H1 (cell line): ENCODE measurements at regions not wholly inside any gene's neighbourhood (a gene's known extent, or its start where the extent isn't known, plus 50 kb on each side); places are given as distances from the start of the nearest gene placed in this dataset.

Source experiments
- CTCF ChIA-PET: fragments of 300-600 bp; sonication (Branson Sonifier 250); formaldehyde crosslinking; loops from one replicate; lab custom pipeline; 2021; ENCODE audit not compliant: partially characterized antibody; lab: Charles Lee
- POLR2A ChIA-PET: fragments of 300-600 bp; sonication (Branson Sonifier 250); formaldehyde crosslinking; loops from one replicate; lab custom pipeline; 2021; ENCODE audit warnings: inconsistent platforms; ENCODE audit not compliant: partially characterized antibody; lab: Charles Lee
- DNase-seq, 2 experiments: peaks; one replicate each; pipeline versions ENCODE4 v3.0.0 to v3.0.0-alpha.2; 2010 to 2022; ENCODE audit warnings: low spot score in 2 of 2, low read depth in 1 of 2, mixed read lengths in 1 of 2
- FAIRE-seq: peaks from 2 replicates; lab custom pipeline; 2011; peaks lifted over from hg19 to GRCh38; lab: Jason Lieb, UNC
- H2AFZ ChIP-seq: 2 replicates; pipeline ENCODE4 v1.8.1; 2012; ENCODE audit warnings: low read length, inconsistent platforms
- H2AK5ac ChIP-seq: 2 replicates; pipeline ENCODE4 v1.6.1; 2013; ENCODE audit warnings: low read depth, low read length
- H2BK120ac ChIP-seq: replicated peaks from 2 replicates; pipeline ENCODE3; 2013; ENCODE audit warnings: low read depth, low read length, inconsistent platforms
- H2BK12ac ChIP-seq: 2 replicates; pipeline ENCODE4 v1.6.1; 2013; ENCODE audit warnings: low read depth, low read length
- H2BK15ac ChIP-seq: 2 replicates; pipeline ENCODE4 v1.6.1; 2013; ENCODE audit warnings: low read length
- H2BK20ac ChIP-seq: 2 replicates; pipeline ENCODE4 v1.6.1; 2013; ENCODE audit warnings: low read length
- H2BK5ac ChIP-seq: 2 replicates; pipeline ENCODE4 v1.6.1; 2013; ENCODE audit warnings: low read depth, low read length
- H3K14ac ChIP-seq: 2 replicates; pipeline ENCODE4 v1.6.1; 2013; ENCODE audit warnings: inconsistent platforms; ENCODE audit not compliant: insufficient read length
- H3K18ac ChIP-seq: 2 replicates; pipeline ENCODE4 v1.6.1; 2013; ENCODE audit warnings: low read length; ENCODE audit errors: extremely low read depth
- H3K23ac ChIP-seq: 2 replicates; pipeline ENCODE4 v1.6.1; 2013; ENCODE audit warnings: inconsistent platforms; ENCODE audit not compliant: insufficient read length
- H3K23me2 ChIP-seq: 2 replicates; pipeline ENCODE4 v1.6.1; 2013; ENCODE audit warnings: low read depth, low read length
- H3K27ac ChIP-seq: 2 replicates; pipeline ENCODE4 v1.6.1; 2011; ENCODE audit warnings: low read depth, low read length, inconsistent platforms
- H3K27me3 ChIP-seq, 4 experiments: replicated peaks in 1 of 4; 1 replicate in 1 of 4; 2 replicates in 3 of 4; pipeline versions ENCODE4 v1.6.1 to v1.8.1; 2011 to 2013; ENCODE audit warnings: low read length in 3 of 4, mild to moderate bottlenecking in 3 of 4, inconsistent platforms in 2 of 4, mixed read lengths in 2 of 4, moderate library complexity in 1 of 4; ENCODE audit not compliant: control insufficient read depth in 3 of 4, insufficient read depth in 3 of 4; ENCODE audit errors: extremely low read depth in 1 of 4
- H3K36me3 ChIP-seq, 4 experiments: 2 replicates each; pipeline versions ENCODE4 v1.6.1 to v1.8.1; 2011 to 2013; ENCODE audit warnings: mild to moderate bottlenecking in 4 of 4, low read length in 3 of 4, moderate library complexity in 2 of 4, control low read depth in 1 of 4, inconsistent platforms in 1 of 4; ENCODE audit not compliant: insufficient read depth in 4 of 4, control insufficient read depth in 2 of 4
- H3K4ac ChIP-seq: replicated peaks from 2 replicates; pipeline ENCODE3; 2013; ENCODE audit warnings: low read length, low read depth, mixed read lengths, inconsistent platforms; ENCODE audit not compliant: insufficient read length
- H3K4me1 ChIP-seq, 4 experiments: replicated peaks in 1 of 4; 1 replicate in 1 of 4; 2 replicates in 3 of 4; pipeline versions ENCODE4 v1.6.1 to v1.8.1; 2011 to 2013; ENCODE audit warnings: low read length in 3 of 4, inconsistent platforms in 2 of 4, mixed read lengths in 1 of 4; ENCODE audit not compliant: insufficient read depth in 4 of 4, control insufficient read depth in 3 of 4
- H3K4me2 ChIP-seq, 2 experiments: 2 replicates each; pipeline versions ENCODE4 v1.6.1 to v1.8.1; 2011 to 2013; ENCODE audit warnings: low read depth in 2 of 2, low read length in 2 of 2, control low read depth in 1 of 2, inconsistent platforms in 1 of 2, mild to moderate bottlenecking in 1 of 2; ENCODE audit not compliant: insufficient read depth in 1 of 2
- H3K4me3 ChIP-seq, 4 experiments: fragments of 200-600, 300-600 bp in 1 of 4; sonication (generic), shearing (Covaris generic), sonication (Bioruptor Twin) in 1 of 4; 2 replicates each; pipeline versions ENCODE4 v1.5.1 to v1.8.1; 2011 to 2016; ENCODE audit warnings: low read length in 4 of 4, low read depth in 3 of 4, control low read depth in 2 of 4, inconsistent platforms in 2 of 4, mild to moderate bottlenecking in 2 of 4, mixed read lengths in 1 of 4, moderate library complexity in 1 of 4; ENCODE audit not compliant: insufficient read depth in 2 of 4; ENCODE audit errors: extremely low read depth in 1 of 4
- H3K56ac ChIP-seq: replicated peaks from 2 replicates; pipeline ENCODE3; 2013; ENCODE audit warnings: low read depth, mild to moderate bottlenecking, mixed read lengths, low read length, inconsistent platforms; ENCODE audit not compliant: insufficient read length
- H3K79me1 ChIP-seq: 2 replicates; pipeline ENCODE4 v1.6.1; 2013; ENCODE audit warnings: low read depth, low read length, control low read depth
- H3K79me2 ChIP-seq, 2 experiments: 2 replicates each; pipeline versions ENCODE4 v1.6.1 to v1.8.1; 2012 to 2013; ENCODE audit warnings: low read length in 2 of 2, mild to moderate bottlenecking in 2 of 2, inconsistent platforms in 1 of 2; ENCODE audit not compliant: insufficient read depth in 2 of 2, control insufficient read depth in 1 of 2
- H3K9ac ChIP-seq, 4 experiments: replicated peaks in 1 of 4; 1 replicate in 1 of 4; 2 replicates in 3 of 4; pipeline versions ENCODE4 v1.6.1 to v1.8.1; 2011 to 2013; ENCODE audit warnings: low read depth in 3 of 4, low read length in 3 of 4, control low read depth in 2 of 4, mild to moderate bottlenecking in 2 of 4, moderate library complexity in 2 of 4, inconsistent platforms in 1 of 4; ENCODE audit errors: extremely low read depth in 1 of 4
- H3K9me3 ChIP-seq, 2 experiments: 2 replicates each; pipeline versions ENCODE4 v1.6.1 to v1.8.1; 2012 to 2013; ENCODE audit warnings: mild to moderate bottlenecking in 2 of 2, moderate library complexity in 2 of 2, control low read depth in 1 of 2, inconsistent platforms in 1 of 2, low read depth in 1 of 2, low read length in 1 of 2, mixed read lengths in 1 of 2; ENCODE audit not compliant: insufficient read depth in 2 of 2
- H4K20me1 ChIP-seq, 2 experiments: replicated peaks in 1 of 2; 2 replicates each; pipeline versions ENCODE3 to v1.8.1; 2011 to 2013; ENCODE audit warnings: inconsistent platforms in 2 of 2, low read length in 2 of 2, mild to moderate bottlenecking in 1 of 2; ENCODE audit not compliant: insufficient read depth in 2 of 2, control insufficient read depth in 1 of 2
- H4K5ac ChIP-seq: 2 replicates; pipeline ENCODE4 v1.6.1; 2013; ENCODE audit warnings: low read length, low read depth, mixed read lengths, inconsistent platforms; ENCODE audit not compliant: insufficient read length
- H4K8ac ChIP-seq: 2 replicates; pipeline ENCODE4 v1.8.0; 2013; ENCODE audit warnings: mild to moderate bottlenecking, moderate library complexity, low read length, inconsistent platforms; ENCODE audit not compliant: insufficient read depth; ENCODE audit errors: extremely low read depth
- H4K91ac ChIP-seq: replicated peaks from 2 replicates; pipeline ENCODE3; 2013; ENCODE audit warnings: low read length, mixed read lengths, inconsistent platforms; ENCODE audit not compliant: insufficient read length
- BCL11A ChIP-seq, 2 experiments: IDR thresholded peaks; one replicate each; pipeline ENCODE4 v1.6.1; 2011; ENCODE audit warnings: low read depth in 2 of 2, low read length in 2 of 2, mild to moderate bottlenecking in 2 of 2
- SP4 ChIP-seq: IDR thresholded peaks from 2 replicates; pipeline ENCODE4 v1.6.1; 2012; ENCODE audit warnings: low read length, inconsistent platforms
- WGBS, 2 experiments: shearing (Covaris generic) in 1 of 2; methylation state at CpG; one replicate each; pipeline versions ENCODE4 v1.1.6 to v1.1.7; 2013 to 2015; ENCODE audit warnings: low lambda C conversion rate in 2 of 2, mixed read lengths in 2 of 2, inconsistent platforms in 1 of 2, low coverage in 1 of 2, missing lambda C conversion rate in 1 of 2; ENCODE audit not compliant: insufficient replicate concordance in 2 of 2, insufficient coverage in 1 of 2, insufficient read length in 1 of 2; ENCODE audit errors: extremely low coverage in 1 of 2, missing lambda C conversion rate in 1 of 2; 5-methylcytosine and 5-hydroxymethylcytosine counted together

DNA sequence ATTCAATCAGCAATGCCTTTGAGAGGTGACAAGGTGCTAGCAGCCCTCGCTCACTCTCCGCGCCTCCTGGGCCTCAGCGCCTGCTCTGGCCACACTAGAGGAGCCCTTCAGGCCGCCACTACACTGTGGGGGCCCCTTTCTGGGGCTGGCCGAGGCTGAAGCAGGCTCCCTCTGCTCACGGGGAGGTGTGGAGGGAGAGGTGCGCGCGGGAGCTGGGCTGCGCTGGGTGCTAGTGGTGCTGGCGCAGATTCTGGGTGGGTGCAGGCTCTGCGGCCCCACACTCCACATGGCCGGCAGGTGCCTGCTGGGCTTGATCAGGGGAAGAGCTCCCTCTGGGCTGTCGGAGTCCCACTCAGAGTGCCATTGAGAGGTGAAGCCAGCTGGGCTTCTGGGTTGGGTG, 351.0 kb downstream of the GASK1B start:
- Histone ChIP-seq H3K79me2 (no peaks in the 10 kb centered on the region), H4K5ac (no peak overlapping the region), H4K8ac (no peak overlapping the region), H3K4me2 (no peak overlapping the region), H3K4me1 (peaks cover 0 to 4% (median 0%) of the 10 kb centered on the region in 4 experiments; a peak in 1 of 7 replicates), H3K18ac (no peak overlapping the region), H3K23ac (no peak overlapping the region), H3K4ac (no peak overlapping the region), H2AFZ (no peak overlapping the region), H3K9ac (no peak overlapping the region), H3K14ac (no peak overlapping the region), H4K20me1 (no peaks in the 10 kb centered on the region), H4K91ac (no peak overlapping the region), H2AK5ac (no peak overlapping the region), H3K4me3 (no peak overlapping the region), H3K36me3 (no peaks in the 10 kb centered on the region), H2BK12ac (no peak overlapping the region), H2BK20ac (no peak overlapping the region), H2BK5ac (no peak overlapping the region), H3K9me3 (peaks cover 2 to 4% of the 10 kb centered on the region in 2 experiments; a peak in 1 of 4 replicates), H3K23me2 (no peaks in the 10 kb centered on the region), H3K27me3 (no peaks in the 10 kb centered on the region), H3K79me1 (no peaks in the 10 kb centered on the region), H3K56ac (no peak overlapping the region), H2BK15ac (no peak overlapping the region), H3K27ac (no peak overlapping the region), H2BK120ac (no peak overlapping the region)
- FAIRE-seq (no peak), DNase-seq (no peak)
- ChIA-PET POLR2A (no interaction called here), CTCF (no interaction called here)
- TF ChIP-seq BCL11A (IDR thresholded peaks at IDR 0.05; ENCODE audit: low read depth in 2 of 2, low read length in 2 of 2) (no peak), SP4 (no peak)
- 92% methylated on average over 15 of the region's 15 CpGs; no CpG with 5 or more reads in 1 of the 2 experiments for WGBS, 2 experiments
